ENCODE measurements at regions not wholly inside any gene's neighbourhood (a gene's known extent, or its start where the extent isn't known, plus 50 kb on each side); places are given as distances from the start of the nearest gene placed in this dataset.

DNA sequence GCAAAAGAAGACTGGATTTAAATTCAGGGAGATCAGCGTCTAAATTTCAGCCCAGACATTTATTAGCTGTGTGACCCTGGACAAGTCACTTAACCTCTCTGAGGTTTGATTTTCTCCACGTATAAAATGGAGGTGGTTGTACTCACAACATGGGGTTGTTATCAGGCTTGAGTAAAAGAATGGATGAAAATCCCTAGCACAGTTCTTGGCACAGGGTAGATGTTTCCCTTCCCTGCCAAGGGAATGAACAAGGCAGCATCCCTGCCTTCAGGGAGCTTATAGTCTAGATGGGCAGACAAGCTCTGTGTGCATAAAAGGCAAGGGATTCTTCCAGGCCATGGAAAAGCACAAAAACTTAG lies 50.2 kb upstream of the MRPS22 start (continued):
- TF ChIP-seq TAF1 (IDR thresholded peaks at IDR 0.05; ENCODE audit: control insufficient read depth, extremely low read depth, insufficient read depth, low read length, severe bottlenecking) (no peak), XRCC5 (IDR thresholded peaks at IDR 0.05; ENCODE audit: low read depth, low read length) (no peak), ZFP36 (IDR thresholded peaks at IDR 0.05; ENCODE audit: low read depth, low read length, partially characterized antibody) (peak; percentile 9), ZNF316 (IDR thresholded peaks at IDR 0.05) (peak; percentile 85), CBX3 (IDR thresholded peaks at IDR 0.05; ENCODE audit: borderline replicate concordance in 1 of 2, low read length in 2 of 2) (peak in 1 of 2 experiments; percentile 82; a peak in 2 of 3 replicates)
